ENCODE measurements at regions not wholly inside any gene's neighbourhood (a gene's known extent, or its start where the extent isn't known, plus 50 kb on each side); places are given as distances from the start of the nearest gene placed in this dataset.

GRCh38 chr3:25895031-25895430, 105.1 kb downstream of the OXSM start:
- DNase-seq (ENCODE audit: low read depth in 2 of 2) = peak in 1 of 2 donors; percentile 8
- Histone ChIP-seq H3K4me3 (replicated peaks in 1 of 4; ENCODE audit: control extremely low read depth in 1 of 4, insufficient read depth in 1 of 4, low read depth in 3 of 4, low read length in 4 of 4) (no peak overlapping the region), H2AFZ (ENCODE audit: low read length) (no peak overlapping the region), H3K27me3 (ENCODE audit: control insufficient read depth, insufficient read depth, low read length) (no peaks in the 10 kb centered on the region), H4K20me1 (ENCODE audit: control insufficient read depth, extremely low read depth, insufficient read depth, low read length) (no peaks in the 10 kb centered on the region), H3K9me3 (ENCODE audit: control insufficient read depth, insufficient read depth, low read depth, low read length) (no peaks in the 10 kb centered on the region), H3K4me2 (ENCODE audit: extremely low read depth, insufficient read depth, low read length) (no peak overlapping the region), H3K36me3 (ENCODE audit: control insufficient read depth, insufficient read depth, low read length) (no peaks in the 10 kb centered on the region), H3K4me1 (ENCODE audit: control insufficient read depth, extremely low read depth, insufficient read depth, low read length) (no peaks in the 10 kb centered on the region), H3K27ac (ENCODE audit: insufficient read depth, low read length) (no peak overlapping the region), H3K9ac (ENCODE audit: insufficient read depth, low read length) (no peak overlapping the region), H3K79me2 (ENCODE audit: control insufficient read depth, insufficient read depth, low read length) (no peaks in the 10 kb centered on the region)
- TF ChIP-seq CTCF (conservative IDR thresholded peaks at IDR 0.05 in 1 of 2, IDR thresholded peaks at IDR 0.05 in 1 of 2; ENCODE audit: low read depth in 1 of 2, low read length in 2 of 2) (no peak), EZH2 (IDR thresholded peaks at IDR 0.05; ENCODE audit: low read length, missing control alignments) (no peak)

GRCh38 chr3:25895443-25895842, 105.6 kb downstream of the OXSM start:
- Histone ChIP-seq H3K4me1 (ENCODE audit: control insufficient read depth, extremely low read depth, insufficient read depth, low read length) (no peaks in the 10 kb centered on the region), H3K79me2 (ENCODE audit: control insufficient read depth, insufficient read depth, low read length) (no peaks in the 10 kb centered on the region), H3K4me2 (ENCODE audit: extremely low read depth, insufficient read depth, low read length) (no peak overlapping the region), H4K20me1 (ENCODE audit: control insufficient read depth, extremely low read depth, insufficient read depth, low read length) (no peaks in the 10 kb centered on the region), H3K36me3 (ENCODE audit: control insufficient read depth, insufficient read depth, low read length) (no peaks in the 10 kb centered on the region), H3K9me3 (ENCODE audit: control insufficient read depth, insufficient read depth, low read depth, low read length) (no peaks in the 10 kb centered on the region), H3K27ac (ENCODE audit: insufficient read depth, low read length) (no peak overlapping the region), H3K27me3 (ENCODE audit: control insufficient read depth, insufficient read depth, low read length) (no peaks in the 10 kb centered on the region), H2AFZ (ENCODE audit: low read length) (no peak overlapping the region), H3K9ac (ENCODE audit: insufficient read depth, low read length) (no peak overlapping the region), H3K4me3 (replicated peaks in 1 of 4; ENCODE audit: control extremely low read depth in 1 of 4, insufficient read depth in 1 of 4, low read depth in 3 of 4, low read length in 4 of 4) (no peak overlapping the region)
- TF ChIP-seq EZH2 (IDR thresholded peaks at IDR 0.05; ENCODE audit: low read length, missing control alignments) = no peak
- TF ChIP-seq CTCF (conservative IDR thresholded peaks at IDR 0.05 in 1 of 2, IDR thresholded peaks at IDR 0.05 in 1 of 2; ENCODE audit: low read depth in 1 of 2, low read length in 2 of 2) = no peak
- DNase-seq (ENCODE audit: low read depth in 2 of 2) = peak; percentile 37 to 81

- Histone ChIP-seq H3K27ac (ENCODE audit: insufficient read depth, low read length) (no peak overlapping the region), H2AFZ (ENCODE audit: low read length) (no peak overlapping the region), H3K4me1 (ENCODE audit: control insufficient read depth, extremely low read depth, insufficient read depth, low read length) (no peaks in the 10 kb centered on the region), H3K27me3 (ENCODE audit: control insufficient read depth, insufficient read depth, low read length) (no peaks in the 10 kb centered on the region), H3K9me3 (ENCODE audit: control insufficient read depth, insufficient read depth, low read depth, low read length) (no peaks in the 10 kb centered on the region), H3K79me2 (ENCODE audit: control insufficient read depth, insufficient read depth, low read length) (no peaks in the 10 kb centered on the region), H3K9ac (ENCODE audit: insufficient read depth, low read length) (no peak overlapping the region), H3K4me2 (ENCODE audit: extremely low read depth, insufficient read depth, low read length) (no peak overlapping the region), H3K4me3 (replicated peaks in 1 of 4; ENCODE audit: control extremely low read depth in 1 of 4, insufficient read depth in 1 of 4, low read depth in 3 of 4, low read length in 4 of 4) (no peak overlapping the region), H3K36me3 (ENCODE audit: control insufficient read depth, insufficient read depth, low read length) (no peaks in the 10 kb centered on the region), H4K20me1 (ENCODE audit: control insufficient read depth, extremely low read depth, insufficient read depth, low read length) (no peaks in the 10 kb centered on the region)
- TF ChIP-seq EZH2 (IDR thresholded peaks at IDR 0.05; ENCODE audit: low read length, missing control alignments) (no peak), CTCF (conservative IDR thresholded peaks at IDR 0.05 in 1 of 2, IDR thresholded peaks at IDR 0.05 in 1 of 2; ENCODE audit: low read depth in 1 of 2, low read length in 2 of 2) (peak in 1 of 2 donors; percentile 24)
- DNase-seq (ENCODE audit: low read depth in 2 of 2) = no peak
Measured at GRCh38 chr3:25897019-25897418, 107.1 kb downstream of the OXSM start.
